GM21381 (cell line): ENCODE measurements at regions not wholly inside any gene's neighbourhood (a gene's known extent, or its start where the extent isn't known, plus 50 kb on each side); places are given as distances from the start of the nearest gene placed in this dataset.
"Not testable (repeated sequence)": the region's sequence is repeated elsewhere in the genome, so short reads cannot be mapped to it uniquely, and the experiment has no call there.

Experiments
- ATAC-seq: cut with Tn5 transposase; IDR thresholded peaks from one replicate; pipeline ENCODE4 v1.9.1; 2021; ENCODE audit warnings: mild to moderate bottlenecking, moderate library complexity; ENCODE audit not compliant: unreplicated experiment

- ATAC-seq: not testable (repeated sequence)
Observed at GRCh38 chr5:63732880-63733279, 229.4 kb downstream of the HTR1A start.

GRCh38 chr5:63727583-63727982 lies 234.7 kb downstream of the HTR1A start:
- no peak for ATAC-seq

- ATAC-seq: peak; percentile 48
Observed at GRCh38 chr5:63726496-63726895, 235.7 kb downstream of the HTR1A start.

DNA sequence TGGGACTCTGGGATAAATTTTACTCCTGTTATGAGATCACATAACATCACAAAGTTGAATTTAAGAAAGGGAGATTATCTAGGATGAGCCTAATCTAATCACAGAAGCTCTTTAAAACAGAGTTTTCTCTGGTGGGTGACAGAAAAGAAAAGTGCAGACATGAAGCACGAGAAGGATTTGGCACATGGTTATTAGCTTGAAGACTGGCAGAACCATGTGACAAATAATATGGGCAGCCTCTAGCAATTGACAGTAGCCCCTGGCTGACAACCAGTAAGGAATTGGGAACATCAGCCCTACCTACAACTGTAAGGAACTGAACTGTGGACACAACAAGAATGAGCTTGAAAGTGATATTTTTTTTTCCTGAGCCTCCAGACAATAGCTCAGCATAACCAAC lies 243.1 kb downstream of the HTR1A start:
- no peak for ATAC-seq

DNA sequence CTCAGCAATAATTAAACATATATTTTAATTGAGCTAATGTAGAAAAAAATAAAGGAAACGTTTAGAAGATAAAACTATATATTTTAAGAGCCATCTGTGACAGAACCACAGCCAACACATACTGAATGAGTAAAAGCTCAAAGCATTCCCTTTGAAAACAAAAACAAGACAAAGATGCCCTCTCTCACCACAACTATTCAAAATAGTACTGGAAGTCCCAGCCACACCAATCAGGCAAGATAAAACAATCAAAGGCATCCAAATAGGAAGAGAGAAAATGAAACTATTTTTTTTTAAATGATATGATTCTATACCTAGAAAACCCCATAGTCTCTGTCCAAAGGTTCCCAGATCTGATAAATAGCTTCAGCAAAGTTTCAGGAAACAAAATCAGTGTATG lies 262.0 kb downstream of the HTR1A start:
- ATAC-seq: no peak

DNA sequence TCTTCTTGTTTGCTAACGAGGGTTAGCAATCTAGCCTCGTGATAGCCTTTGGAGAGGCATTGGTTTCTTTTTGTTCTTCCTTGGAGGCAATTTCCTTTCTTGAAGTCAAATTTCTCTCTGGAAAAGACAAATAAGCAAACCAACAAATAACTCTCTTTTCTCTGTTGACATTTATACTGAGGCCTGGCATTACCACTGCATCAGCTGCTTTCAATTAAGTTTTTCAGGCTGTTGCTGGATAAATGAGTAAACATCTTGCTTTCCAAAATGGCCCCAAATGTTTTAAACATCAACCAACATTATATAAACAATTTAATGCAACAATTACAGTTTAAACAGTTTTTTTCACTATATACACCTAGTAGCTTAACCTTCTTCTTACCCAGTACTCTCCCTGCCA lies 264.4 kb downstream of the HTR1A start:
- no peak for ATAC-seq

DNA sequence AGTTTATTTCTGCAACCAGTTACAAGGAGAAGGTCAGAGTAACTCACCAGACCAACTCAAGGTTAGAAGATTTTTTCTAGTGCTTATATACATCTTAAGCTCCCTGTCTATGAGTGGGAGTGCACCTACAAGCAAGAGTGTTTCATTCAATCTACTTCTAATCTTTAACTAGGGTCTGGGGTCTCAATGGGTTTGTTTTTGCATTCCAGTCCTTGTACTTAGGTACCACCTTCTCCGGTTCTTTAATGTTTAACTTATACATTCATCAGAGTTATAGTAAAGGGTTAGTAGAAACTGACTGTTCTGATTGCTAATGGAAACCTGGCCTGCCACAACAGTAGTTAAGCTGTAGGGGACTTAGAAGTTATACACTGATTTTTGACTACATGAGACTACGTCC lies 271.7 kb downstream of the HTR1A start:
- ATAC-seq: no peak

GRCh38 chr5:63687854-63688516 lies 274.3 kb downstream of the HTR1A start:
- ATAC-seq: no peak

- ATAC-seq: no peak
Observed at GRCh38 chr5:63686938-63687337, 275.3 kb downstream of the HTR1A start.

DNA sequence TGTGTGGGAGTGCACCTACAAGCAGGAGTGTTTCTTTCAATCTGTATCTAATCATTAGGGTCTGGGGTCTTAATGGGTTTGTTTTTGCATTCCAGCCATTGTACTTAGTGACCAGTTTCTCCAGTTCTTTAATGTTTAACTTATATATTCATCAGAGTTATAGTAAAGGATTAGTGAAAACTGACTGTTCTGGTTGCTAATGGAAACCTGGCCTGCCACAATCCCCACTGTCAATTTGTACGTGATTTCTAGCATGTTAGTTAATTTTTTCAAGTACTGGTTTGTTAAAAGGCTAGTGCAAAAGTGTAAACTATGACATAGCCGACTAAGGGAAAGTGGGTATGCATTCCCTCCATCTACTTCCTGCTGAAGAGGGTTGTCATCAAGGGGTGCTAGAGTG lies 276.1 kb downstream of the HTR1A start:
- no peak for ATAC-seq

DNA sequence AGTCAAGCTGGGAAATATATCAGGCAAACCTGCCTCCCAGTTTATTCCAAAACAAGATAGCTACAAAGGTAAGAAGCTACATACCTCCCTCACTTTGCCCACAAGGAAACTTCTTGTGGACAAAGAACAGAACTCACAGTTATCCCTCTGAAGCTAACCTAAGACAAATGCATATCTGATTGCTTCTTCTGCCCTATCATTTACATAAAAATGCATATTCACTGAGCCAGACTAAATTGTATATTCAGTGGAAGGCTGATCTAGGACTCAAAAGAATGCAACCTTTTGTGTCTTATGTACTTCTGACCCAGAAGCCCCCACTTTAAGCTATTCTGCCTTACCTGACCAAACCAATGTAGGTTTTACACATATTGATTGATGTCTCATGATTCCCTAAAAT lies 276.8 kb downstream of the HTR1A start:
- no peak for ATAC-seq

GRCh38 chr5:63674881-63675280 lies 287.4 kb downstream of the HTR1A start:
- no peak for ATAC-seq

- ATAC-seq: no peak
Observed at GRCh38 chr5:63655043-63655442, 307.2 kb downstream of the HTR1A start.

DNA sequence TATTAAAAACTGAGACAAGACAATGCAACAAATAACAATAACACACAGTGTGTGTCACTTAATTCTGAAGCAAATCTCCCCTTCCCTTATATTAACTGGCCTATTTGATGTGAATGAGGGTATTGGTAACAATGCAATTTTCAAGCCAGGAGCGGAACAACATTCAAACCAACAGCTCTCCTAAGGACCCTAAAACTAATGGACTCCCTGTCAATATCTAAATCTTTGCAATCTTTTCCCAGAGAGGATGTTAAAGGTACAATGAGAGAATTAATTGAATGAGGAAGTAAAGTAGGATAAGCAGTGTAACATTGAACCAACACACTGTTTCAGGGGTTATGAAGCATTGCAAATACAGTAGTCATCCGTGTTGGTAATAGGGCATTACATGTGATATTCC lies 311.7 kb downstream of the HTR1A start:
- no peak for ATAC-seq

DNA sequence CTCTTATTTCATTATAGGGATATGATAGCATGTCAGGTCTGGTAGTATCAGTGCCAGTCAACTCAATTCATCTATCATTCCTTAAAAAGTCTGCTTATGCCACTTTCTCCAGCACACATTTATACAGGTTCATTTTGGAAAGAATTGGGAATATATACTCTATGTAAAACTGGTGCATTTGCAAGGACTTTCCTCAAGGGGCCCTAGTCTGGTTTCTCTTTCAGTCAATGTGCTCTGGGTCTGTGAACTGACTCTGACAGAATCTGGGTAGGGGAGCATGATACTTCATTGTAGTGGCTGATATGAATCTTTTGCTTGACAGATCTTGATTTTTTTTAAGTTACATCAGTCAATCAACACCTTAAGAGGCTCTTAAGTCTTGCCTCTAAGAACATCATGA lies 313.9 kb downstream of the HTR1A start:
- no peak for ATAC-seq

- ATAC-seq: no peak
Observed at GRCh38 chr5:63629951-63630630, 332.2 kb downstream of the HTR1A start.

- no peak for ATAC-seq
Observed at GRCh38 chr5:63613442-63613841, 348.8 kb downstream of the HTR1A start.

GRCh38 chr5:63603996-63604395 lies 358.2 kb downstream of the HTR1A start:
- no peak for ATAC-seq

DNA sequence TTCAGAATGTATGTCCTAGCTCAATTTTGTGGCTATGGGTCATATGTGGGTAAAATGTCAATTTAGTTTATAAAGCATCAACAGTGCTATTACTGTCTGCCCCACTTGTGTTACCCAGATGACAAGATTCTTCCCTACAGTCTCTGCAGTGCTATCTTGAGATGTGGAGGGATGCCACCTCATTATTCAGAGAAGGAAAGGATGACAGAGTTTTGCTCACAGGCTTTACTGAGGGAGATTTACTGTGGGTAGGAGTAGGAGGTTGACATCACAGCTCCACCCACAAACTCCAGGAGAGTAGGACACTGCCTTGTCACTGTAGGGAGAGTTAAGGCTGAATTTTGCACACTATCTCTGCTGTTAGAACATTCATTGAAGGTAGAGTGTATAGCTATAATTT lies 359.3 kb downstream of the HTR1A start:
- no peak for ATAC-seq

DNA sequence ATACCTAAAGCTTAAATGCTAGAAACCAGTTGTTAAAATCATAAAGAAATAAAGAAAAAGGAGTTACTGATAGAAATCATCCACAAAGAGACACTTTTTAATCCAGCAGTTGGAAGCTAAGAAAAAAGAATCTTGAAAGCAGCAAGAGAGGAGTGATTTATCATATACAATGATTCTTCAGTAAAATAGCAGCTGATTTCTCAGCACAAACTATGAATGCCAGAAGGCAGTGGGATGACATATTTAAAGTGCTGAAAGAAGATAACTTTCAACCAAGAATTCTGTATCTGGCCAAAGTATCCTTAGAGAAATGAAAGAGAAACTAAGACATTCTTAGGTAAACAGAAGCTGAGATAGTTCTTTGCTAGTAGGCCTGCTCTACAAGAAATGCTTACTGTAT lies 366.0 kb downstream of the HTR1A start:
- ATAC-seq: no peak

DNA sequence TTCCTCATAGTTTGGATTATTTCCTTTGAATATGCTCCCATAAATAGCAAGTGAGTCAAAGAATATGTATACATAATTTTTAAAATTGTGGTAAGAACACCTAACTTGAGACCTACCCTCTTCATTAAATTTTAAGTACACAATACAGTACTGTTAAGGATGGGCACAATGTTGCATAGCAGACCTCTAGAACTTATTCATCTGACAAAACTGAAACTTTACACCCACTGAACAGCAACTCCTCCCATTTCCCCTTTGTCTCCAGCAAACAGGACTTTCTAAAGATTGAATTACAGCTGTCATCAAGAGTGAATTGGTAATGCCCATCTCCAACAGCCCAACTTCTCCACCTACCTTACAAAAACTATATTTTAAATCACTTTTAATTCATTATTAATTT lies 388.9 kb downstream of the HTR1A start:
- no peak for ATAC-seq

DNA sequence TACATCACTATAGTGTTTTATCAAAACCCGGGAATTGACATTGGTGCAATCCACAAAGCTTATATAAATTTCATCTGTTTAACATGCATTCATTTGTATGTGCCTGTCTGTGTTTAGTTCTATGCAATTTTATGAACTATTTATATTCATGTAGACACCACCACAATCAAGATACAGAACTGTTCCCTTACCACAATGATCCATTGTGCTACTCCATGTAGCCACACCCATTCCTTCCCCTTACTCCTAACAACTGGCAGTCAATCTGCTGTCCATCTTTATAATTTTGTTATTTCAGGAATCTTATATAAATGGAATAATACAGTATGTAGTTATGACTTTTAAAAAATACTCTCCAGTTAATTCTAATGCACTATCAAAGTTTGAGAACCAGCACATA lies 389.5 kb downstream of the HTR1A start:
- ATAC-seq: no peak

DNA sequence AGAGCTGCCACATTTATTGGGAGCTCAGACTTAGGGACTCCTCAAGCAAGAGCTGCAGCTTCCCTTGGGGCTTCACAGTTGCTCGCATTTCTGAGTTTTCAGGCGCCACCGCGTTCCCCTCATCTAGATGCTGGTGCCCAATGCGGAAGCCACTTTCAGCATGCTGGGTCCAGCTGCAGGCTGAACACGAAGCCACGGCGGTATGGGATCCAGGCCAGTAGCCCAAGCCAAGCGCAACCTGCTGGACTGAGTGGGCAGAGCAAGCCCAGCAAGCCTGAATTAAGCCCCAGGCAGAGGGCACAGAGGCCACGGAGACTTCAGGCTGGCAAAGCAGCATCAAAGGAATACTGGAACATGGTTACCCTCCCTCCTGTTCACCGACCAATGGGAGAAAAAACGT lies 391.5 kb downstream of the HTR1A start:
- no peak for ATAC-seq
